Omental fat pad (tissue), 3 donors: ENCODE measurements at regions not wholly inside any gene's neighbourhood (a gene's known extent, or its start where the extent isn't known, plus 50 kb on each side); places are given as distances from the start of the nearest gene placed in this dataset.
"Not testable (repeated sequence)": the region's sequence is repeated elsewhere in the genome, so short reads cannot be mapped to it uniquely, and the experiment has no call there.

Experiments
- ATAC-seq: fragments of 150-250 bp; one replicate; pipeline ENCODE4 v1.9.1; 2016; ENCODE audit warnings: mild to moderate bottlenecking, moderate library complexity; ENCODE audit not compliant: low FRiP score
- DNase-seq: peaks from one replicate; pipeline ENCODE4 v3.0.0-alpha.2; 2019; ENCODE audit warnings: low spot score
- TF ChIP-seq, protein P1 (sequence below), 3 donors: fragments of 450-650 bp; IDR thresholded peaks; one replicate each; pipeline ENCODE4 v1.5.1; 2016 to 2017; ENCODE audit warnings: antibody characterized with exemption in 3 of 3, mild to moderate bottlenecking in 3 of 3, moderate library complexity in 2 of 3

DNA sequence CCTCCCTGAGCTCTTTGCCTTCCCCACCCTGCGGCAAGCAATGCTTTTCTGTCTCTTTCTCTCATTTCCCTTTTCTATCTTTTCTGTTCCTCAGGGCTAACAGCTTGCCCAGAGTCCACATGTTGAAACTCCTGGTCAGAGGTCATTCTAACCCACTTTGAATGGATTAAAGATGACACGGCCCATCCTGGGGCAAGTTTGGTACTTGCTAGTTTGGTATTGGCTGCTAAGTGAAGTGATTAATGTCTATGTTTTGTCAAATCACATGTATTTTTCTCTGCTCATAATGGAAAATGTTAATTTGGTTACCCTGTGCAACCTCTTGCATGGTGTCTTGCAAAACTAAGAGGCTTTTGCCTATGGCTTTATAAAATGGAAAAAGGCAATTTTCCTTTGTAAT, 960.2 kb downstream of the CNTNAP5 start:
- ATAC-seq, result no peak
- TF ChIP-seq, protein P1, sequence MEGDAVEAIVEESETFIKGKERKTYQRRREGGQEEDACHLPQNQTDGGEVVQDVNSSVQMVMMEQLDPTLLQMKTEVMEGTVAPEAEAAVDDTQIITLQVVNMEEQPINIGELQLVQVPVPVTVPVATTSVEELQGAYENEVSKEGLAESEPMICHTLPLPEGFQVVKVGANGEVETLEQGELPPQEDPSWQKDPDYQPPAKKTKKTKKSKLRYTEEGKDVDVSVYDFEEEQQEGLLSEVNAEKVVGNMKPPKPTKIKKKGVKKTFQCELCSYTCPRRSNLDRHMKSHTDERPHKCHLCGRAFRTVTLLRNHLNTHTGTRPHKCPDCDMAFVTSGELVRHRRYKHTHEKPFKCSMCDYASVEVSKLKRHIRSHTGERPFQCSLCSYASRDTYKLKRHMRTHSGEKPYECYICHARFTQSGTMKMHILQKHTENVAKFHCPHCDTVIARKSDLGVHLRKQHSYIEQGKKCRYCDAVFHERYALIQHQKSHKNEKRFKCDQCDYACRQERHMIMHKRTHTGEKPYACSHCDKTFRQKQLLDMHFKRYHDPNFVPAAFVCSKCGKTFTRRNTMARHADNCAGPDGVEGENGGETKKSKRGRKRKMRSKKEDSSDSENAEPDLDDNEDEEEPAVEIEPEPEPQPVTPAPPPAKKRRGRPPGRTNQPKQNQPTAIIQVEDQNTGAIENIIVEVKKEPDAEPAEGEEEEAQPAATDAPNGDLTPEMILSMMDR (IDR thresholded peaks at IDR 0.05), result no peak
- no peak for DNase-seq

DNA sequence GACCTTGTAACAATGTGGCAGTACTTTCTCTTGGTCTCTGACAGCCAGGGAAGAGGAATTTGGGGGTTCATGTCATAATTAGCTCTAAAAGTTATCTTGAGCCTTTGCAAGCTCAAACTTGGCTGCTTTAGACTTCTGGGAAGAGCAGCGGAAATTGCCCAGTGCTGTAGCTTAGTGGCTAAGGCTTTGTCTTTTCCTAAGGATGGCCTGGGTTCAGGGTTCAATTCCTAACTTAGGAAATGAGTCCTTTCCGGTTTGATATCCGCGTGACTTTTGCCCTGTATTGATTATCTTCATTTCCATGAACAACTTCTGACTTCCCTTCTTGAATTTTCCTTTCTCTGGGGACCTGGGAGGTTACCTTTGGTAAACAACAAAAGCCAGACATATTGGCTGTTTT, 961.0 kb downstream of the CNTNAP5 start:
- ATAC-seq (no peak), DNase-seq (no peak)
- TF ChIP-seq, protein P1 (IDR thresholded peaks at IDR 0.05), result no peak

DNA sequence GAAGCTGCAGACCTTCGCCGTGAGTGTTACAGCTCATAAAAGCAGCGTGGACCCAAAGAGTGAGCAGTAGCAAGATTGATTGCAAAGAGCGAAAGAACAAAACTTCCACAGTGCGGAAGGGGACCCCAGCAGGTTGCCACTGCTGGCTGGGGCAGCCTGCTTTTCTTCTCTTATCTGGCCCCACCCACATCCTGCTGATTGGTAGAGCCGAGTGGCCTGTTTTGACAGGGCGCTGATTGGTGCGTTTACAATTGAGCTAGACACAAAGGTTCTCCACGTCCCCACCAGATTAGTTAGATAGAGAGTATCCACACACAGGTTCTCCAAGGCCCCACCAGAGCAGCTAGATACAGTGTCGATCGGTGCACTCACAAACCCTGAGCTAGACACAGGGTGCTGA, 961.8 kb downstream of the CNTNAP5 start:
- ATAC-seq, DNase-seq: not testable (repeated sequence)

DNA sequence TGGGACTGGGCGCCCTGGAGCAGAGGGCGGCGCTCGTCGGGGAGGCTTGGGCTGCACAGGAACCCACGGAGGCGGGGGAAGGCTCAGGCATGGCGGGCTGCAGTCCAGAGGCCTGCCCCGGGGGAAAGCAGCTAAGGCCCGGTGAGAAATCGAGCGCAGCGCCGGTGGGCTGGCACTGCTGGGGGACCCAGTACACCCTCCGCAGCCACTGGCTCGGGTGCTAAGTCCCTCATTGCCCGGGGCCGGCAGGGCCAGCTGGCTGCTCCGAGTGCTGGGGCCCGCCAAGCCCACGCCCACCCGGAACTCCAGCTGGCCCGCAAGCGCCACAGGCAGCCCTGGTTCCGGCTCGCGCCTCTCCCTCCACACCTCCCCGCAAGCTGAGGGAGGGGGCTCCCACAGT, 962.3 kb downstream of the CNTNAP5 start:
- DNase-seq, ATAC-seq: not testable (repeated sequence)

DNA sequence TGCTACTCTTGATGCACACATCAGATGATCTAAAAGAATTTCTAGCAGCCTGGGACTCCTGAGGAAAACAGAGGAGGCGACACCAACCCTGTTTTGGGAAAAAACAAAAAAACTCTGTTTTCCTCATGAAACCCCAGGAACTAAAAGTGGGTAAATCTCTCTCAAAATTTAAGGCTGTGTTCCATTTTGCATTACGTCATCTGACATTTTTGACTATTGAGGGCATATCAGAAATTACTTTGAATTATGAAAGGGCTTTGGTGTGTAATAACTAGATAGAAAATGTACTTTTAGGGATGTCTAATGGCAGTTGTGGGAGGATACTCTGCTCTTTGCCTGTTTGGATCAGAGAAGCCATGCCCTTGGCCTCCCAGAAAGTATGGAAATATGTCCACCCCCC, 963.0 kb downstream of the CNTNAP5 start:
- ATAC-seq (no peak), DNase-seq (no peak)
- TF ChIP-seq, protein P1 (IDR thresholded peaks at IDR 0.05), result no peak

DNA sequence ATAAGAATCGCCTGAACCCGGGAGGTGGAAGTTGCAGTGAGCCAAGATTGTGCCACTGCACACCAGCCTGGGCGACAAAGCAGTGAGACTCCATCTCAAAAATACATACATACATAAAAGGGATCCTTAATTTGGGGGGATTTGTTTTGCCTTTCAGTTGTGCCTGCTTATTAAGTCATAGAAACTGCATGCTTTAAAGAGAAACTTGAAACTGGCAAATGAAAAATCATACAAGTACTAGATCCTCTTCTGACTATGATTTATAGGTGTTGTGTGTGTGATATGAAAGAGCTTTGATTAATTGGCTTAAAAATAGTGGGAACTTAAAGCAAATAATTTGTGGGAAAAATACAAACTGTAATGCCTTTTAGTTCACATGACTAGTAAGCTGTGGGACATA, 963.7 kb downstream of the CNTNAP5 start:
- TF ChIP-seq, protein P1 (IDR thresholded peaks at IDR 0.05), result no peak
- ATAC-seq, result no peak
- no peak for DNase-seq

DNA sequence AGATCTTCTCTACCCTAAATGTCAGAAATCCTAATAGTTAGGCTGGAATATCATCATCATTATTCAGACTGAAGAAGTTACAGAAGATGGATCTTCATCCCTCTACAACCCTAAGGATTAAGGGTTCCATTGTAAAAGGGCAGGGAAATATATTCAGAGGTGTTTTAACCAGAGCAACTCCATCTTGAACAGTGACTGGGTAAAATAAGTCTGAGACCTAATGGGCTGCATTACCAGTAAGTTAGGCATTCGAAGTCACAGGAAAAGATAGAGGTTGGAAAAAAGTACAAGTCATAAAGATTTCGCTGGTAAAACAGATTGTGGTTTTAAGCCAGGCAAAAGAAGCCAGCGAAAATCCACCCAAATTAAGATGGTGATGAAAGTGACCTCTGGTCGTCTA, 968.7 kb downstream of the CNTNAP5 start:
- no peak for DNase-seq
- no peak for ATAC-seq
- TF ChIP-seq, protein P1 (IDR thresholded peaks at IDR 0.05), result no peak

DNA sequence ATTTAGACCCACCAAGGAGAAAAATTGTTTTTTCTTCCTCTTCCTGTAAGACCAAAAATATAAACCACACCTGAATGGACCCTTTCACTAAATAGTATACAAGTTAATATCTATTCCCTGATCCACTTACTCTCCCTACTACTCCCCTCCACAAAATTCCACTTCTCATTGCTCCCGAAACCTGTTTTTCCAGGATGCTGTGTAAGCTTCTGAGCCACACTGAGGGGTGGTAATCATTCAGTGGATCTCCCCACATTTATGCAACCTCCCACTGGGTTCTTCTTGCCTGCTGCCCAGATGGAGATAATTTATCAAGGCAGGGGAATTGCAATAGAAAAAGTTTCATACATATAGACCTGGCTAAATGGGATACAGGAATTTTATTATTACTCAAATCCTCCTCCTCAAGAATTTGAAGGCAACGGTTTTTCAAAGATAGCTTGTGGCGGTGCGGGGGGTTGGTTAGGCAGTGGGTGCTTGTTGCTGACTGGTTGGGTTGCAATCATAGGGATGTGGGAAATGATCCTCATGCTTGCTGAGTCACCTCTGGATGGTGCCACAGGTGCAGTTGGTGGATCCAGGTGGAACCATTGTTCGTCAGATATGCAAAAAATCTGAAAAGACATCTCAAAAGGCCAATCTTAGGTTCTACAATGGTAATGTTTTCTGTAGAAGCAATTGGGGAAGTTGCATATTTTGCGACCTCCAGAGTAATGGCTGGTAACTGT, 970.3 kb downstream of the CNTNAP5 start:
- ATAC-seq, result no peak

More for the DNA sequence above, 970.3 kb downstream of the CNTNAP5 start:
- TF ChIP-seq, protein P1 (IDR thresholded peaks at IDR 0.05), result no peak
- DNase-seq, result no peak
